ENCODE measurements at regions not wholly inside any gene's neighbourhood (a gene's known extent, or its start where the extent isn't known, plus 50 kb on each side); places are given as distances from the start of the nearest gene placed in this dataset.

GRCh38 chr12:115491511-115492250 lies 785.8 kb downstream of the MED13L start:
- TF ChIP-seq, protein P1, sequence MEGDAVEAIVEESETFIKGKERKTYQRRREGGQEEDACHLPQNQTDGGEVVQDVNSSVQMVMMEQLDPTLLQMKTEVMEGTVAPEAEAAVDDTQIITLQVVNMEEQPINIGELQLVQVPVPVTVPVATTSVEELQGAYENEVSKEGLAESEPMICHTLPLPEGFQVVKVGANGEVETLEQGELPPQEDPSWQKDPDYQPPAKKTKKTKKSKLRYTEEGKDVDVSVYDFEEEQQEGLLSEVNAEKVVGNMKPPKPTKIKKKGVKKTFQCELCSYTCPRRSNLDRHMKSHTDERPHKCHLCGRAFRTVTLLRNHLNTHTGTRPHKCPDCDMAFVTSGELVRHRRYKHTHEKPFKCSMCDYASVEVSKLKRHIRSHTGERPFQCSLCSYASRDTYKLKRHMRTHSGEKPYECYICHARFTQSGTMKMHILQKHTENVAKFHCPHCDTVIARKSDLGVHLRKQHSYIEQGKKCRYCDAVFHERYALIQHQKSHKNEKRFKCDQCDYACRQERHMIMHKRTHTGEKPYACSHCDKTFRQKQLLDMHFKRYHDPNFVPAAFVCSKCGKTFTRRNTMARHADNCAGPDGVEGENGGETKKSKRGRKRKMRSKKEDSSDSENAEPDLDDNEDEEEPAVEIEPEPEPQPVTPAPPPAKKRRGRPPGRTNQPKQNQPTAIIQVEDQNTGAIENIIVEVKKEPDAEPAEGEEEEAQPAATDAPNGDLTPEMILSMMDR (IDR thresholded peaks at IDR 0.05; ENCODE audit: insufficient read depth, low read length, poor library complexity, severe bottlenecking), result no peak
- DNase-seq (ENCODE audit: low read depth), result no peak
- Histone ChIP-seq H3K27me3 (ENCODE audit: control insufficient read depth, insufficient read depth, low read length) (no peaks in the 10 kb centered on the region), H3K4me3 (ENCODE audit: low read depth, low read length) (no peak overlapping the region), H3K36me3 (ENCODE audit: control insufficient read depth, insufficient read depth, low read length) (no peaks in the 10 kb centered on the region)

DNA sequence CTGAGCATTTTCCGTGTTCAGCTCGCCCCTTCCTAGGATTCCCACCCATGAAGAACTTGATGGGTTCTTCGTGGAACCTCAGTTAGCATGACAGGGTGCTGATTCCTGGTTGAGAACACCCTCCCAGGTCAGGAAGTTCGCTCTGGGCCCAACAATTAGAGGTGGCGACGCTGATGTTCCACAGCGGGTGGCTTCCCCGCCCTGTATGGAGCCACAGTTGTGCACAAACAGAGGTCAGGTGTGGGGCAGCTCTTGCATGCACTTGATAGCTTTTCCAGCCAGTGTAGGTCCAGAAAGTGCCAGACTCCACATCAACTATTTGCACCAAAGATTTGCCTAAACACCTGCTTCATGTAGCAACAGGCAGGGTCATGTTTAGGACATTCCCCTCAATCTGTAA lies 788.2 kb downstream of the MED13L start:
- Histone ChIP-seq H3K36me3 (ENCODE audit: control insufficient read depth, insufficient read depth, low read length) (no peaks in the 10 kb centered on the region), H3K4me3 (ENCODE audit: low read depth, low read length) (no peak overlapping the region), H3K27me3 (ENCODE audit: control insufficient read depth, insufficient read depth, low read length) (no peaks in the 10 kb centered on the region)
- no peak for DNase-seq (ENCODE audit: low read depth)
- TF ChIP-seq, protein P1 (IDR thresholded peaks at IDR 0.05; ENCODE audit: insufficient read depth, low read length, poor library complexity, severe bottlenecking), result no peak

- H3K36me3 ChIP-seq (ENCODE audit: control insufficient read depth, insufficient read depth, low read length), result no peaks in the 10 kb centered on the region
- H3K4me3 ChIP-seq (ENCODE audit: low read depth, low read length), result no peak overlapping the region
- H3K27me3 ChIP-seq (ENCODE audit: control insufficient read depth, insufficient read depth, low read length), result no peaks in the 10 kb centered on the region
- TF ChIP-seq, protein P1 (IDR thresholded peaks at IDR 0.05; ENCODE audit: insufficient read depth, low read length, poor library complexity, severe bottlenecking), result no peak
- DNase-seq (ENCODE audit: low read depth), result no peak
Measured at GRCh38 chr12:115485967-115486366, 791.5 kb downstream of the MED13L start.

GRCh38 chr12:115485503-115485902 lies 792.0 kb downstream of the MED13L start:
- no peaks in the 10 kb centered on the region for H3K27me3 ChIP-seq (ENCODE audit: control insufficient read depth, insufficient read depth, low read length)
- no peak overlapping the region for H3K4me3 ChIP-seq (ENCODE audit: low read depth, low read length)
- no peak for DNase-seq (ENCODE audit: low read depth)
- TF ChIP-seq, protein P1 (IDR thresholded peaks at IDR 0.05; ENCODE audit: insufficient read depth, low read length, poor library complexity, severe bottlenecking), result no peak
- no peaks in the 10 kb centered on the region for H3K36me3 ChIP-seq (ENCODE audit: control insufficient read depth, insufficient read depth, low read length)

DNA sequence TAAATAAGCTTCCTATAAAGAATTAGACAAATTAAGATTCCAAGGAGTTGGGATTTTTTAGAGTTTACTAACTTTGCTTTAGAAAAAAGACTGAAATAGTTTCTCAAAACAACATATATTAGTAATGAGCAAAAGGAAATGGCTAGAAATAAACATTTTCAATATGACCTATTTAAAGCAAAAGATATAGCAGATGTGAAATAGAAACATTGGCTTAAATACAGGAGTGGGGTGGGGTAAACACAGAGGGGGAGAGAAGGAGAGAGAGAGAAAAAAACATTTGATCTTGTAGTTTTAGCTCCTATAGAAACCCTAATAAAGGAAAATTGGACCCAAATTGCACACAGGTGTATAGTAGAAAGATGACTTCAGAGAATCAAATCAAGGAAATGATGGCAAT lies 794.5 kb downstream of the MED13L start:
- TF ChIP-seq, protein P1 (IDR thresholded peaks at IDR 0.05; ENCODE audit: insufficient read depth, low read length, poor library complexity, severe bottlenecking), result no peak
- no peaks in the 10 kb centered on the region for H3K36me3 ChIP-seq (ENCODE audit: control insufficient read depth, insufficient read depth, low read length)
- no peak overlapping the region for H3K4me3 ChIP-seq (ENCODE audit: low read depth, low read length)
- no peak for DNase-seq (ENCODE audit: low read depth)
- H3K27me3 ChIP-seq (ENCODE audit: control insufficient read depth, insufficient read depth, low read length), result no peaks in the 10 kb centered on the region

DNA sequence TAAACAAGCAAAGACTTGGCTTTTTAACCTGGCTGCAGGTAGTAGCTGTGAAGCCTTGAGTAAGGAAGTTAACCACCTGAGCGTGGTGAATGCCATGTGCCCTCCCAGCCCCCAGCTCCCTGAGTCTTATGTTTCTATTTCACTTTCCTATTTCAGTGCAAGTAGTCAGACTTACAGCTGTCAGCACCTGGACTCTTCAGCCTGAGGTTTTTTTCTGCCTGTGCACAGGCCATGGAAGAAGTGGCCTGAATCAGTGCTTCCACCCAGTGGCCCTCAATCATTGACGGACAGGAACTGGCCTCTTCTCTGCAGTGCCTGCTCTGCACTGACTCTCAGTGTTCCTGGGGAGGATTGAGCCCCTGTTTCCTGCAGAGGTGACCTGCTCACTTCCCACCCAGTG lies 796.4 kb downstream of the MED13L start:
- H3K36me3 ChIP-seq (ENCODE audit: control insufficient read depth, insufficient read depth, low read length), result no peaks in the 10 kb centered on the region
- H3K27me3 ChIP-seq (ENCODE audit: control insufficient read depth, insufficient read depth, low read length), result no peaks in the 10 kb centered on the region
- DNase-seq (ENCODE audit: low read depth), result no peak
- TF ChIP-seq, protein P1 (IDR thresholded peaks at IDR 0.05; ENCODE audit: insufficient read depth, low read length, poor library complexity, severe bottlenecking), result no peak
- H3K4me3 ChIP-seq (ENCODE audit: low read depth, low read length), result no peak overlapping the region

Data from kidney epithelial cell (primary cell).